K562 (cell line): ENCODE measurements at regions not wholly inside any gene's neighbourhood (a gene's known extent, or its start where the extent isn't known, plus 50 kb on each side); places are given as distances from the start of the nearest gene placed in this dataset.

ENCODE experiments used
- ATF2 ChIP-seq: sonication (generic); formaldehyde crosslinking; IDR thresholded peaks from 2 replicates; pipeline ENCODE4 v1.8.1; 2022; ENCODE audit warnings: missing genetic modification reagents
- KAT7 ChIP-seq: sonication (generic); formaldehyde crosslinking; IDR thresholded peaks from 2 replicates; pipeline ENCODE4 v1.8.0; 2022; ENCODE audit warnings: missing genetic modification reagents, mild to moderate bottlenecking, borderline replicate concordance
- POLR2A ChIP-seq: fragments of 450-650 bp; conservative IDR thresholded peaks from 2 replicates; pipeline ENCODE4 v1.6.1; 2016
- TF ChIP-seq, protein P1 (sequence below), 3 experiments: fragments of 200-800 bp in 1 of 3; fragments of 250-450 bp in 1 of 3; fragments of 450-650 bp in 1 of 3; sonication (Bioruptor Pico) in 1 of 3; sonication (Bioruptor generic) in 1 of 3; formaldehyde crosslinking in 1 of 3; IDR thresholded peaks; 2 replicates each; pipeline versions ENCODE4 v1.6.1 to v1.8.0; 2016 to 2022; ENCODE audit warnings: mild to moderate bottlenecking in 2 of 3, missing genetic modification characterization in 2 of 3, missing compliant biosample characterization in 1 of 3, moderate library complexity in 1 of 3
- TF ChIP-seq, protein P2 (sequence below): fragments of 450-650 bp; formaldehyde crosslinking; IDR thresholded peaks from 2 replicates; pipeline ENCODE4 v1.4.0; 2022; ENCODE audit warnings: mild to moderate bottlenecking, moderate library complexity

GRCh38 chr3:8103954-8104353, 397.7 kb upstream of the LMCD1 start:
- TF ChIP-seq, protein P1, sequence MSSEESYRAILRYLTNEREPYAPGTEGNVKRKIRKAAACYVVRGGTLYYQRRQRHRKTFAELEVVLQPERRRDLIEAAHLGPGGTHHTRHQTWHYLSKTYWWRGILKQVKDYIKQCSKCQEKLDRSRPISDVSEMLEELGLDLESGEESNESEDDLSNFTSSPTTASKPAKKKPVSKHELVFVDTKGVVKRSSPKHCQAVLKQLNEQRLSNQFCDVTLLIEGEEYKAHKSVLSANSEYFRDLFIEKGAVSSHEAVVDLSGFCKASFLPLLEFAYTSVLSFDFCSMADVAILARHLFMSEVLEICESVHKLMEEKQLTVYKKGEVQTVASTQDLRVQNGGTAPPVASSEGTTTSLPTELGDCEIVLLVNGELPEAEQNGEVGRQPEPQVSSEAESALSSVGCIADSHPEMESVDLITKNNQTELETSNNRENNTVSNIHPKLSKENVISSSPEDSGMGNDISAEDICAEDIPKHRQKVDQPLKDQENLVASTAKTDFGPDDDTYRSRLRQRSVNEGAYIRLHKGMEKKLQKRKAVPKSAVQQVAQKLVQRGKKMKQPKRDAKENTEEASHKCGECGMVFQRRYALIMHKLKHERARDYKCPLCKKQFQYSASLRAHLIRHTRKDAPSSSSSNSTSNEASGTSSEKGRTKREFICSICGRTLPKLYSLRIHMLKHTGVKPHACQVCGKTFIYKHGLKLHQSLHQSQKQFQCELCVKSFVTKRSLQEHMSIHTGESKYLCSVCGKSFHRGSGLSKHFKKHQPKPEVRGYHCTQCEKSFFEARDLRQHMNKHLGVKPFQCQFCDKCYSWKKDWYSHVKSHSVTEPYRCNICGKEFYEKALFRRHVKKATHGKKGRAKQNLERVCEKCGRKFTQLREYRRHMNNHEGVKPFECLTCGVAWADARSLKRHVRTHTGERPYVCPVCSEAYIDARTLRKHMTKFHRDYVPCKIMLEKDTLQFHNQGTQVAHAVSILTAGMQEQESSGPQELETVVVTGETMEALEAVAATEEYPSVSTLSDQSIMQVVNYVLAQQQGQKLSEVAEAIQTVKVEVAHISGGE (CRISPR knock-in tag; IDR thresholded peaks at IDR 0.05): no peak
- TF ChIP-seq ATF2 (CRISPR knock-in tag) (no peak), POLR2A (no peak), KAT7 (CRISPR knock-in tag) (no peak)
- TF ChIP-seq, protein P2, sequence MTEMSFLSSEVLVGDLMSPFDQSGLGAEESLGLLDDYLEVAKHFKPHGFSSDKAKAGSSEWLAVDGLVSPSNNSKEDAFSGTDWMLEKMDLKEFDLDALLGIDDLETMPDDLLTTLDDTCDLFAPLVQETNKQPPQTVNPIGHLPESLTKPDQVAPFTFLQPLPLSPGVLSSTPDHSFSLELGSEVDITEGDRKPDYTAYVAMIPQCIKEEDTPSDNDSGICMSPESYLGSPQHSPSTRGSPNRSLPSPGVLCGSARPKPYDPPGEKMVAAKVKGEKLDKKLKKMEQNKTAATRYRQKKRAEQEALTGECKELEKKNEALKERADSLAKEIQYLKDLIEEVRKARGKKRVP (CRISPR knock-in tag): no peak
